ENCODE measurements at regions not wholly inside any gene's neighbourhood (a gene's known extent, or its start where the extent isn't known, plus 50 kb on each side); places are given as distances from the start of the nearest gene placed in this dataset.

DNA sequence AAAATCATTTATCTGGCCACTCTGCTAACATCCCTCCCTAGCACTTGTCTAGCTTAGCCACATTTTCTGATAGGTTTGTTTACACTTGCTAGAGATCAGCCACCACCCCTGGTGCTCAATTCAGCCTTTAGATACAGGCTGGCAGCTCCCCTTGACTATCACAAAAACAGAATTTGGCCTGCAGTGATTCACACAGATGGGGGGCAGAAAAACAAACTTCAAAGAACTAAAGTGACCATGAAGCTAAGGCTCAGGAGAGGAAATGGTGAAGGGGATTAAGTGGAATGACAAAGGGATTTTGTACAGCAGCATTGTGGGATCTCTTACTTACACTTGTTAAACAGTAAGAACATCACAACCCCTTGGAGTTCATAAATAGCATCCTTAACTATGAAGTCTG lies 1718.0 kb upstream of the PCDH7 start:
- TF ChIP-seq, protein P1, sequence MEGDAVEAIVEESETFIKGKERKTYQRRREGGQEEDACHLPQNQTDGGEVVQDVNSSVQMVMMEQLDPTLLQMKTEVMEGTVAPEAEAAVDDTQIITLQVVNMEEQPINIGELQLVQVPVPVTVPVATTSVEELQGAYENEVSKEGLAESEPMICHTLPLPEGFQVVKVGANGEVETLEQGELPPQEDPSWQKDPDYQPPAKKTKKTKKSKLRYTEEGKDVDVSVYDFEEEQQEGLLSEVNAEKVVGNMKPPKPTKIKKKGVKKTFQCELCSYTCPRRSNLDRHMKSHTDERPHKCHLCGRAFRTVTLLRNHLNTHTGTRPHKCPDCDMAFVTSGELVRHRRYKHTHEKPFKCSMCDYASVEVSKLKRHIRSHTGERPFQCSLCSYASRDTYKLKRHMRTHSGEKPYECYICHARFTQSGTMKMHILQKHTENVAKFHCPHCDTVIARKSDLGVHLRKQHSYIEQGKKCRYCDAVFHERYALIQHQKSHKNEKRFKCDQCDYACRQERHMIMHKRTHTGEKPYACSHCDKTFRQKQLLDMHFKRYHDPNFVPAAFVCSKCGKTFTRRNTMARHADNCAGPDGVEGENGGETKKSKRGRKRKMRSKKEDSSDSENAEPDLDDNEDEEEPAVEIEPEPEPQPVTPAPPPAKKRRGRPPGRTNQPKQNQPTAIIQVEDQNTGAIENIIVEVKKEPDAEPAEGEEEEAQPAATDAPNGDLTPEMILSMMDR (IDR thresholded peaks at IDR 0.05) = no peak
- no peak for TF ChIP-seq EP300 (IDR thresholded peaks at IDR 0.05)
- TF ChIP-seq POLR2AphosphoS5 (IDR thresholded peaks at IDR 0.05) = no peak
